Upper lobe of left lung (tissue), 6 donors: ENCODE measurements at regions not wholly inside any gene's neighbourhood (a gene's known extent, or its start where the extent isn't known, plus 50 kb on each side); places are given as distances from the start of the nearest gene placed in this dataset.
"Not testable (repeated sequence)": the region's sequence is repeated elsewhere in the genome, so short reads cannot be mapped to it uniquely, and the experiment has no call there.

Experiments used
- ATAC-seq, 2 donors: fragments of 200-7000 bp; cut with Tn5 transposase; one replicate each; pipeline ENCODE4 v1.9.1; 2022; ENCODE audit warnings: mild to moderate bottlenecking in 2 of 2, moderate library complexity in 2 of 2; ENCODE audit not compliant: low FRiP score in 2 of 2
- DNase-seq, 2 donors: peaks; one replicate each; pipeline ENCODE4 v3.0.0-alpha.2; 2019 to 2020
- H3K27ac ChIP-seq, 4 donors: fragments of 200-600 bp; sonication (generic); one replicate each; pipeline ENCODE4 v1.5.1; 2016 to 2019
- H3K27me3 ChIP-seq, 4 donors: fragments of 200-600 bp; sonication (generic); one replicate each; pipeline ENCODE4 v1.5.1; 2017 to 2019
- H3K36me3 ChIP-seq, 4 donors: fragments of 200-600 bp; sonication (generic); one replicate each; pipeline ENCODE4 v1.5.1; 2016 to 2019
- H3K4me1 ChIP-seq, 4 donors: fragments of 200-600 bp; sonication (generic); one replicate each; pipeline ENCODE4 v1.5.1; 2018 to 2019
- H3K4me3 ChIP-seq, 4 donors: fragments of 200-600 bp; sonication (generic); one replicate each; pipeline ENCODE4 v1.5.1; 2017 to 2019; ENCODE audit warnings: mild to moderate bottlenecking in 2 of 4, moderate library complexity in 1 of 4
- H3K9me3 ChIP-seq, 4 donors: fragments of 200-600 bp; sonication (generic); one replicate each; pipeline ENCODE4 v1.5.1; 2018 to 2019
- CTCF ChIP-seq, 6 experiments: fragments of 450-650 bp in 4 of 6; fragments of 200-600 bp in 2 of 6; sonication (generic) in 2 of 6; IDR thresholded peaks; one replicate each; pipeline ENCODE4 v1.5.1; 2016 to 2019; ENCODE audit warnings: antibody characterized with exemption in 6 of 6
- EP300 ChIP-seq, 4 donors: sonication (generic); formaldehyde crosslinking; IDR thresholded peaks; one replicate each; pipeline ENCODE4 v1.5.1; 2017; ENCODE audit warnings: antibody characterized with exemption in 4 of 4, control low read depth in 2 of 4
- POLR2A ChIP-seq, 4 donors: fragments of 450-650 bp; IDR thresholded peaks; one replicate each; pipeline ENCODE4 v1.5.1; 2016 to 2017; ENCODE audit warnings: antibody characterized with exemption in 4 of 4, mild to moderate bottlenecking in 2 of 4
- POLR2AphosphoS5 ChIP-seq, 2 donors: sonication (generic); formaldehyde crosslinking; IDR thresholded peaks; one replicate each; pipeline ENCODE4 v1.5.1; 2017; ENCODE audit warnings: antibody characterized with exemption in 2 of 2
- WGBS, 2 donors: methylation state at CpG; one replicate each; pipeline ENCODE4 v1.1.5; 2017 to 2018; 5-methylcytosine and 5-hydroxymethylcytosine counted together
- donor health status: DM: no; HTN: no; CAD: no; lungs with moderate emphysema.
- donor health status: DM: no; HTN: yes; CAD: no; lungs with severe emphysema.

GRCh38 chr11:26931881-26932280 is 62.0 kb upstream of the FIBIN start:
- no peaks in the 10 kb centered on the region for H3K9me3 ChIP-seq
- no peak for TF ChIP-seq POLR2AphosphoS5 (IDR thresholded peaks at IDR 0.05)
- TF ChIP-seq CTCF (IDR thresholded peaks at IDR 0.05): no peak
- no peak for TF ChIP-seq POLR2A (IDR thresholded peaks at IDR 0.05)
- TF ChIP-seq EP300 (IDR thresholded peaks at IDR 0.05): no peak
- ATAC-seq (no peak), DNase-seq (no peak)
- H3K4me3 ChIP-seq: no peak overlapping the region
- H3K4me1 ChIP-seq: no peaks in the 10 kb centered on the region
- H3K27me3 ChIP-seq: no peaks in the 10 kb centered on the region
- no peaks in the 10 kb centered on the region for H3K36me3 ChIP-seq
- no peak overlapping the region for H3K27ac ChIP-seq

GRCh38 chr11:26936109-26936508 is 57.8 kb upstream of the FIBIN start:
- Histone ChIP-seq H3K4me1 (no peaks in the 10 kb centered on the region), H3K27ac (no peak overlapping the region), H3K9me3 (no peaks in the 10 kb centered on the region), H3K27me3 (no peaks in the 10 kb centered on the region), H3K36me3 (no peaks in the 10 kb centered on the region), H3K4me3 (no peak overlapping the region)
- TF ChIP-seq POLR2A (IDR thresholded peaks at IDR 0.05): no peak
- TF ChIP-seq CTCF (IDR thresholded peaks at IDR 0.05): no peak
- TF ChIP-seq POLR2AphosphoS5 (IDR thresholded peaks at IDR 0.05): no peak
- no peak for TF ChIP-seq EP300 (IDR thresholded peaks at IDR 0.05)
- 53 to 58% methylated on average over 3 of the region's 3 CpGs for WGBS, 2 donors
- DNase-seq: no peak
- no peak for ATAC-seq

GRCh38 chr11:26937386-26937785 is 56.5 kb upstream of the FIBIN start:
- ATAC-seq (no peak), DNase-seq (no peak)
- Histone ChIP-seq H3K27me3 (no peaks in the 10 kb centered on the region), H3K4me3 (no peak overlapping the region), H3K9me3 (no peaks in the 10 kb centered on the region), H3K4me1 (no peaks in the 10 kb centered on the region), H3K36me3 (no peaks in the 10 kb centered on the region), H3K27ac (no peak overlapping the region)
- TF ChIP-seq CTCF (IDR thresholded peaks at IDR 0.05): no peak
- no peak for TF ChIP-seq EP300 (IDR thresholded peaks at IDR 0.05)
- no peak for TF ChIP-seq POLR2AphosphoS5 (IDR thresholded peaks at IDR 0.05)
- no peak for TF ChIP-seq POLR2A (IDR thresholded peaks at IDR 0.05)

- not testable (repeated sequence) for H3K4me1 ChIP-seq, H3K9me3 ChIP-seq, ATAC-seq, H3K4me3 ChIP-seq, H3K27me3 ChIP-seq, H3K27ac ChIP-seq, H3K36me3 ChIP-seq, DNase-seq
- WGBS, 2 donors: 78% methylated on average over 1 to 2 of the region's 2 CpGs
These were observed 53.4 kb upstream of the FIBIN start for GRCh38 chr11:26940501-26940900.

GRCh38 chr11:26942356-26942755 is 51.6 kb upstream of the FIBIN start:
- Histone ChIP-seq H3K4me1 (no peaks in the 10 kb centered on the region), H3K4me3 (no peak overlapping the region), H3K36me3 (no peaks in the 10 kb centered on the region), H3K27me3 (no peaks in the 10 kb centered on the region), H3K27ac (no peak overlapping the region), H3K9me3 (no peaks in the 10 kb centered on the region)
- TF ChIP-seq CTCF (IDR thresholded peaks at IDR 0.05): no peak
- TF ChIP-seq POLR2AphosphoS5 (IDR thresholded peaks at IDR 0.05): no peak
- no peak for TF ChIP-seq EP300 (IDR thresholded peaks at IDR 0.05)
- TF ChIP-seq POLR2A (IDR thresholded peaks at IDR 0.05): no peak
- ATAC-seq (no peak), DNase-seq (no peak)
- WGBS, 2 donors: 84 to 88% methylated on average over 3 of the region's 3 CpGs
